HepG2 (cell line): ENCODE measurements at regions not wholly inside any gene's neighbourhood (a gene's known extent, or its start where the extent isn't known, plus 50 kb on each side); places are given as distances from the start of the nearest gene placed in this dataset.

Experiments used
- ATAC-seq: fragments of 200-7000 bp; cut with Tn5 transposase; 3 replicates; pipeline ENCODE4 v1.9.1; 2020; ENCODE audit warnings: mild to moderate bottlenecking, moderate library complexity
- BruUV-seq: library from RNA; stranded (reverse); fragments of 400-500 nt; replicated peaks from 2 replicates; lab custom pipeline; 2021; lab: Mats Ljungman, UMichigan
- CTCF ChIA-PET: fragments of 300-600 bp; formaldehyde crosslinking; extraction: SDS; loops from one replicate; lab custom pipeline; 2021; ENCODE audit warnings: low total read pairs, inconsistent platforms, low intra/inter-chr PET ratio; lab: Yijun Ruan, JAX
- POLR2A ChIA-PET: fragments of 350-600 bp; sonication (Branson Sonifier 250); formaldehyde crosslinking; loops from one replicate; lab custom pipeline; 2020; ENCODE audit warnings: antibody characterized with exemption, inconsistent platforms; lab: Yijun Ruan, JAX
- DNase-seq: peaks from one replicate; pipeline ENCODE4 v3.0.0-alpha.2; 2015; ENCODE audit warnings: low spot score
- FAIRE-seq: peaks from 3 replicates; lab custom pipeline; 2011; peaks lifted over from hg19 to GRCh38; lab: Jason Lieb, UNC
- H2AFZ ChIP-seq: one replicate; pipeline ENCODE4 v1.6.1; 2011; ENCODE audit warnings: low read length, inconsistent platforms
- H3K27ac ChIP-seq: fragments of 300-600 bp; 3 replicates; pipeline ENCODE4 v1.8.0; 2011; ENCODE audit warnings: mixed run types, mild to moderate bottlenecking, mixed read lengths, low read length, inconsistent platforms; ENCODE audit not compliant: insufficient read depth; ENCODE audit errors: extremely low read length
- H3K27me3 ChIP-seq, 2 experiments: fragments of 200-600 bp in 1 of 2; 2 replicates in 1 of 2; 3 replicates in 1 of 2; pipeline versions ENCODE4 v1.6.0 to v1.8.0; 2011; ENCODE audit warnings: low read length in 2 of 2, mild to moderate bottlenecking in 2 of 2, moderate library complexity in 2 of 2, inconsistent platforms in 1 of 2; ENCODE audit not compliant: insufficient read depth in 2 of 2, control insufficient read depth in 1 of 2
- H3K36me3 ChIP-seq, 2 experiments: fragments of 200-600 bp in 1 of 2; replicated peaks in 1 of 2; 2 replicates in 1 of 2; 3 replicates in 1 of 2; pipeline versions ENCODE4 v1.5.1 to v1.8.0; 2011; ENCODE audit warnings: low read length in 2 of 2, inconsistent platforms in 1 of 2; ENCODE audit not compliant: insufficient read depth in 2 of 2, control insufficient read depth in 1 of 2
- H3K4me1 ChIP-seq: 2 replicates; pipeline ENCODE4 v1.5.1; 2012; ENCODE audit warnings: low read length, inconsistent platforms; ENCODE audit not compliant: insufficient read depth
- H3K4me2 ChIP-seq: 2 replicates; pipeline ENCODE4 v1.6.0; 2011; ENCODE audit warnings: low read depth, low read length, inconsistent platforms
- H3K4me3 ChIP-seq, 3 experiments: fragments of 200-600 bp in 1 of 3; sonication (generic), shearing (Covaris generic) in 1 of 3; replicated peaks in 1 of 3; 2 replicates each; pipeline ENCODE4 v1.5.1; 2011 to 2016; ENCODE audit warnings: low read length in 3 of 3, inconsistent platforms in 2 of 3, low read depth in 2 of 3, mild to moderate bottlenecking in 2 of 3, control low read depth in 1 of 3, mixed read lengths in 1 of 3; ENCODE audit not compliant: insufficient read depth in 1 of 3
- H3K79me2 ChIP-seq: one replicate; pipeline ENCODE4 v1.6.1; 2011; ENCODE audit warnings: low read length, inconsistent platforms; ENCODE audit not compliant: insufficient read depth
- H3K9ac ChIP-seq: 2 replicates; pipeline ENCODE4 v1.6.0; 2011; ENCODE audit warnings: mild to moderate bottlenecking, low read depth, low read length, inconsistent platforms; ENCODE audit not compliant: insufficient read depth
- H3K9me3 ChIP-seq: 2 replicates; pipeline ENCODE4 v1.5.1; 2012; ENCODE audit warnings: mild to moderate bottlenecking, low read length
- H4K20me1 ChIP-seq: 2 replicates; pipeline ENCODE4 v1.6.0; 2011; ENCODE audit warnings: inconsistent platforms, mild to moderate bottlenecking, low read length, moderate library complexity; ENCODE audit not compliant: insufficient read depth
- ARNTL ChIP-seq: sonication (generic); formaldehyde crosslinking; IDR thresholded peaks from 2 replicates; pipeline ENCODE4 v1.4.0; 2020; ENCODE audit warnings: mild to moderate bottlenecking, missing genetic modification reagents
- ATAD3A ChIP-seq: sonication (generic); formaldehyde crosslinking; IDR thresholded peaks from 2 replicates; pipeline ENCODE4 v1.4.0; 2020; ENCODE audit warnings: missing genetic modification reagents
- BHLHE40 ChIP-seq: IDR thresholded peaks from 2 replicates; pipeline ENCODE4 v1.6.1; 2011; ENCODE audit warnings: low read length, improper control_type of control experiment
- HNF4G ChIP-seq, 2 experiments: sonication (generic) in 1 of 2; formaldehyde crosslinking in 1 of 2; IDR thresholded peaks; 2 replicates each; pipeline versions ENCODE4 v1.4.0 to v1.6.1; 2011 to 2020; ENCODE audit warnings: borderline replicate concordance in 2 of 2, low read depth in 2 of 2, mild to moderate bottlenecking in 2 of 2, low read length in 1 of 2, missing genetic modification reagents in 1 of 2, moderate library complexity in 1 of 2
- KAT2B ChIP-seq: fragments of 150-350 bp; IDR thresholded peaks from 2 replicates; pipeline ENCODE4 v1.6.1; 2014; ENCODE audit warnings: low read depth, low read length, borderline replicate concordance
- MED8 ChIP-seq: sonication (generic); formaldehyde crosslinking; IDR thresholded peaks from 2 replicates; pipeline ENCODE4 v1.8.1; 2023; ENCODE audit warnings: mild to moderate bottlenecking, missing genetic modification reagents; ENCODE audit not compliant: insufficient replicate concordance
- NAIF1 ChIP-seq: sonication (generic); formaldehyde crosslinking; IDR thresholded peaks from 2 replicates; pipeline ENCODE4 v1.5.0; 2020; ENCODE audit warnings: mild to moderate bottlenecking, missing genetic modification reagents, borderline replicate concordance
- SIX4 ChIP-seq: sonication (generic); formaldehyde crosslinking; IDR thresholded peaks from 2 replicates; pipeline ENCODE4 v1.4.0; 2020; ENCODE audit warnings: missing genetic modification reagents
- ZNF333 ChIP-seq: sonication (generic); formaldehyde crosslinking; IDR thresholded peaks from 2 replicates; pipeline ENCODE4 v1.4.0; 2020; ENCODE audit warnings: mild to moderate bottlenecking, missing genetic modification reagents, borderline replicate concordance
- ZNF607 ChIP-seq: sonication (generic); formaldehyde crosslinking; IDR thresholded peaks from 2 replicates; pipeline ENCODE4 v1.5.1; 2020; ENCODE audit warnings: missing genetic modification reagents, mild to moderate bottlenecking, borderline replicate concordance
- ZNF839 ChIP-seq: sonication (generic); formaldehyde crosslinking; IDR thresholded peaks from 2 replicates; pipeline ENCODE4 v1.4.0; 2020; ENCODE audit warnings: missing genetic modification reagents, mild to moderate bottlenecking, borderline replicate concordance
- WGBS: methylation state at CpG from one replicate; pipeline ENCODE4 v1.1.6; 2017; ENCODE audit warnings: low lambda C conversion rate; 5-methylcytosine and 5-hydroxymethylcytosine counted together
- in situ Hi-C: cut with HindIII; loops from 2 replicates; pipeline ENCODE4 v1.10.0; 2017; ENCODE audit warnings: low pct_unique_long_range_greater_than_20kb; ENCODE audit not compliant: extremely low pct_ligation_motif_present
- intact Hi-C: fragments of 100-400 bp; cut with micrococcal nuclease; formaldehyde crosslinking; loops from one replicate; pipeline ENCODE4 v1.10.0; 2022; ENCODE audit not compliant: unreplicated experiment
- TF ChIP-seq, protein P1 (sequence below): sonication (generic); formaldehyde crosslinking; IDR thresholded peaks from 2 replicates; pipeline ENCODE4 v1.4.0; 2020; ENCODE audit warnings: missing genetic modification reagents
- TF ChIP-seq, protein P2 (sequence below): sonication (generic); formaldehyde crosslinking; IDR thresholded peaks from 2 replicates; pipeline ENCODE4 v1.4.0; 2020; ENCODE audit warnings: mild to moderate bottlenecking, missing genetic modification reagents, borderline replicate concordance
- TF ChIP-seq, protein P3 (sequence below): sonication (generic); formaldehyde crosslinking; IDR thresholded peaks from 2 replicates; pipeline ENCODE4 v1.9.0; 2022; ENCODE audit warnings: low read depth, missing genetic modification reagents

DNA sequence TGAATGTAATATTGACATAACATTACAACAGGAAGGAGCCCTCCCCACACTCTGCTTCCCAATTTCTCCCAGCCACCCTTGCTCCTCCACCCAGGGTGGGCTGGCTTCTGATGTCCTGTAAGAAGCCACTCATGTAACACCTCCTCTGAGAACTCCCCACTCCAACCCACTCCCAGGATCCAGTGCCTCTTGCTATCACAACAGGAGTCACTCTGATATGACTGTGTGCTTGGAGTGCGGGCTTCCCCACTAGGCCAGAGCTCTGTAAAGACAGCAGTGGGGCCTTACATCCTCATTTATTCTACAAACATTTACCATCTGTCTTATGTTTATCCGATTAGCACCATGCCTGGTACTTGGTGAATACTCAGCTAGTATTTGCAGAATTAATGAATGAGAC lies 65.1 kb downstream of the PTGR3 start:
- Histone ChIP-seq H3K36me3 (no peaks in the 10 kb centered on the region), H3K9me3 (peaks cover 11% of the 10 kb centered on the region; the same call in 1 of the 2 replicates), H4K20me1 (no peaks in the 10 kb centered on the region), H3K4me2 (no peak overlapping the region), H3K4me3 (no peak overlapping the region), H3K4me1 (no peaks in the 10 kb centered on the region), H3K27me3 (peaks cover 1 to 40% of the 10 kb centered on the region in 2 experiments; a peak in 2 of 5 replicates), H3K79me2 (no peaks in the 10 kb centered on the region), H3K27ac (no peak overlapping the region), H3K9ac (no peak overlapping the region), H2AFZ (no peak overlapping the region)
- CTCF ChIA-PET, result no interaction called here
- POLR2A ChIA-PET, result no interaction called here
- BruUV-seq, result no TSS peak
- DNase-seq (no peak), ATAC-seq (no peak), FAIRE-seq (no peak)
- 50% methylated on average over 2 of the region's 2 CpGs for WGBS
- intact Hi-C loops, result no loop called here
- TF ChIP-seq NAIF1 (CRISPR knock-in tag), result no peak
- no peak for TF ChIP-seq KAT2B
- no peak for TF ChIP-seq ZNF333
- in situ Hi-C loops, result no loop called here

DNA sequence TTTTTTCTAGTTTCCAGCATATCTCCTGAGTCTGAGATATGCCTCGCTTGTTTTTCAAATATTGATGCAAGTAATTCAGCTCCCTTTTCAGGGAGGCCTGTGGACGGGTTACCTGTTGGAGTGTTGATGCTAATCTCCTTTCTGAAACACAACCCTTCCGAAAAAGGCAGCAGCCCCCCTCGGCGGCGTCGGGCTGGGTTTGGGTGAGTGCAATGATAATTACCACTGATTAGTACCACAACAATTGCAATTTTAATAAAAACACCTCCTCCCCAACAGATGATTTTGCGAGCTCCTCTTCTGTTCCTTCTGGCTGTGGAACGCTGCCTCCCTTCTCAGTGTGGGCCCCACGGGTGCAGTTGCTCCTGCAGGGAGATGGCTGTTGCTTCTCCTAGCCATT lies 66.3 kb downstream of the PTGR3 start:
- Histone ChIP-seq H4K20me1 (no peaks in the 10 kb centered on the region), H3K9ac (no peak overlapping the region), H3K4me2 (no peak overlapping the region), H3K36me3 (no peaks in the 10 kb centered on the region), H2AFZ (no peak overlapping the region), H3K27me3 (peaks cover 1 to 43% of the 10 kb centered on the region in 2 experiments; a peak in 2 of 5 replicates), H3K4me1 (no peaks in the 10 kb centered on the region), H3K9me3 (peaks cover 11% of the 10 kb centered on the region; the same call in 1 of the 2 replicates), H3K4me3 (no peak overlapping the region), H3K79me2 (no peaks in the 10 kb centered on the region), H3K27ac (no peak overlapping the region)
- no peak for FAIRE-seq
- ATAC-seq, result no peak
- in situ Hi-C loops, result no loop called here
- BruUV-seq, result no TSS peak
- WGBS, result 28% methylated on average over 10 of the region's 10 CpGs
- CTCF ChIA-PET, result no interaction called here
- POLR2A ChIA-PET, result no interaction called here
- no peak for DNase-seq
- intact Hi-C loops, result no loop called here
- TF ChIP-seq MED8 (CRISPR knock-in tag), result no peak
- TF ChIP-seq, protein P1, sequence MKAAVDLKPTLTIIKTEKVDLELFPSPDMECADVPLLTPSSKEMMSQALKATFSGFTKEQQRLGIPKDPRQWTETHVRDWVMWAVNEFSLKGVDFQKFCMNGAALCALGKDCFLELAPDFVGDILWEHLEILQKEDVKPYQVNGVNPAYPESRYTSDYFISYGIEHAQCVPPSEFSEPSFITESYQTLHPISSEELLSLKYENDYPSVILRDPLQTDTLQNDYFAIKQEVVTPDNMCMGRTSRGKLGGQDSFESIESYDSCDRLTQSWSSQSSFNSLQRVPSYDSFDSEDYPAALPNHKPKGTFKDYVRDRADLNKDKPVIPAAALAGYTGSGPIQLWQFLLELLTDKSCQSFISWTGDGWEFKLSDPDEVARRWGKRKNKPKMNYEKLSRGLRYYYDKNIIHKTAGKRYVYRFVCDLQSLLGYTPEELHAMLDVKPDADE (CRISPR knock-in tag), result no peak
- no peak for TF ChIP-seq ZNF607 (CRISPR knock-in tag)
- no peak for TF ChIP-seq HNF4G (IDR thresholded peaks at IDR 0.05; ENCODE audit: borderline replicate concordance, low read depth, low read length)
- no peak for TF ChIP-seq HNF4G (CRISPR knock-in tag; IDR thresholded peaks at IDR 0.05; ENCODE audit: borderline replicate concordance, low read depth)
- no peak for TF ChIP-seq ATAD3A (CRISPR knock-in tag)
- TF ChIP-seq, protein P2, sequence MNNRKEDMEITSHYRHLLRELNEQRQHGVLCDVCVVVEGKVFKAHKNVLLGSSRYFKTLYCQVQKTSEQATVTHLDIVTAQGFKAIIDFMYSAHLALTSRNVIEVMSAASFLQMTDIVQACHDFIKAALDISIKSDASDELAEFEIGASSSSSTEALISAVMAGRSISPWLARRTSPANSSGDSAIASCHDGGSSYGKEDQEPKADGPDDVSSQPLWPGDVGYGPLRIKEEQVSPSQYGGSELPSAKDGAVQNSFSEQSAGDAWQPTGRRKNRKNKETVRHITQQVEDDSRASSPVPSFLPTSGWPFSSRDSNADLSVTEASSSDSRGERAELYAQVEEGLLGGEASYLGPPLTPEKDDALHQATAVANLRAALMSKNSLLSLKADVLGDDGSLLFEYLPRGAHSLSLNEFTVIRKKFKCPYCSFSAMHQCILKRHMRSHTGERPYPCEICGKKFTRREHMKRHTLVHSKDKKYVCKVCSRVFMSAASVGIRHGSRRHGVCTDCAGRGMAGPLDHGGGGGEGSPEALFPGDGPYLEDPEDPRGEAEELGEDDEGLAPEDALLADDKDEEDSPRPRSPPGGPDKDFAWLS, result no peak
- TF ChIP-seq ZNF839 (CRISPR knock-in tag), result no peak
- TF ChIP-seq BHLHE40, result no peak
- no peak for TF ChIP-seq SIX4 (CRISPR knock-in tag)
- TF ChIP-seq, protein P3, sequence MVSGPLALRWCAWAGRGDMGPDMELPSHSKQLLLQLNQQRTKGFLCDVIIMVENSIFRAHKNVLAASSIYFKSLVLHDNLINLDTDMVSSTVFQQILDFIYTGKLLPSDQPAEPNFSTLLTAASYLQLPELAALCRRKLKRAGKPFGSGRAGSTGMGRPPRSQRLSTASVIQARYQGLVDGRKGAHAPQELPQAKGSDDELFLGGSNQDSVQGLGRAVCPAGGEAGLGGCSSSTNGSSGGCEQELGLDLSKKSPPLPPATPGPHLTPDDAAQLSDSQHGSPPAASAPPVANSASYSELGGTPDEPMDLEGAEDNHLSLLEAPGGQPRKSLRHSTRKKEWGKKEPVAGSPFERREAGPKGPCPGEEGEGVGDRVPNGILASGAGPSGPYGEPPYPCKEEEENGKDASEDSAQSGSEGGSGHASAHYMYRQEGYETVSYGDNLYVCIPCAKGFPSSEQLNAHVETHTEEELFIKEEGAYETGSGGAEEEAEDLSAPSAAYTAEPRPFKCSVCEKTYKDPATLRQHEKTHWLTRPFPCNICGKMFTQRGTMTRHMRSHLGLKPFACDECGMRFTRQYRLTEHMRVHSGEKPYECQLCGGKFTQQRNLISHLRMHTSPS (CRISPR knock-in tag), result no peak
- no peak for TF ChIP-seq ARNTL
